MG63 (cell line): ENCODE measurements at regions not wholly inside any gene's neighbourhood (a gene's known extent, or its start where the extent isn't known, plus 50 kb on each side); places are given as distances from the start of the nearest gene placed in this dataset.
"Not testable (repeated sequence)": the region's sequence is repeated elsewhere in the genome, so short reads cannot be mapped to it uniquely, and the experiment has no call there.

Experiments used
- DNase-seq: peaks from one replicate; pipeline ENCODE4 v3.0.0-alpha.2; 2020
- H3K27me3 ChIP-seq: fragments of 250-450 bp; sonication (Bioruptor Pico); 2 replicates; pipeline ENCODE4 v1.5.1; 2020; ENCODE audit warnings: mild to moderate bottlenecking, moderate library complexity
- H3K36me3 ChIP-seq: fragments of 250-450 bp; sonication (Bioruptor Pico); 2 replicates; pipeline ENCODE4 v1.5.1; 2020; ENCODE audit warnings: mild to moderate bottlenecking, moderate library complexity
- H3K4me3 ChIP-seq: fragments of 250-450 bp; sonication (Bioruptor Pico); 2 replicates; pipeline ENCODE4 v1.5.1; 2020; ENCODE audit warnings: mild to moderate bottlenecking, moderate library complexity
- H3K9me3 ChIP-seq: fragments of 250-450 bp; sonication (Bioruptor Pico); 2 replicates; pipeline ENCODE4 v1.5.1; 2020; ENCODE audit warnings: mild to moderate bottlenecking, moderate library complexity

- H3K9me3 ChIP-seq: no peaks in the 10 kb centered on the region
- no peak for DNase-seq
- H3K36me3 ChIP-seq: no peaks in the 10 kb centered on the region
- no peak overlapping the region for H3K4me3 ChIP-seq
- H3K27me3 ChIP-seq: no peaks in the 10 kb centered on the region
These were observed 50.3 kb upstream of the ATP6AP2 start for GRCh38 chrX:40530509-40530908.

GRCh38 chrX:40527543-40527942 is 53.2 kb upstream of the ATP6AP2 start:
- DNase-seq: no peak
- no peaks in the 10 kb centered on the region for H3K9me3 ChIP-seq
- H3K27me3 ChIP-seq: no peaks in the 10 kb centered on the region
- no peak overlapping the region for H3K4me3 ChIP-seq
- no peaks in the 10 kb centered on the region for H3K36me3 ChIP-seq

- no peaks in the 10 kb centered on the region for H3K36me3 ChIP-seq
- no peaks in the 10 kb centered on the region for H3K9me3 ChIP-seq
- no peaks in the 10 kb centered on the region for H3K27me3 ChIP-seq
- no peak overlapping the region for H3K4me3 ChIP-seq
- no peak for DNase-seq
These were observed 54.4 kb upstream of the ATP6AP2 start for GRCh38 chrX:40526412-40526811.

- not testable (repeated sequence) for DNase-seq, H3K9me3 ChIP-seq, H3K36me3 ChIP-seq, H3K27me3 ChIP-seq, H3K4me3 ChIP-seq
These were observed 54.9 kb upstream of the ATP6AP2 start for GRCh38 chrX:40525901-40526300.

- H3K36me3 ChIP-seq: no peaks in the 10 kb centered on the region
- H3K9me3 ChIP-seq: no peaks in the 10 kb centered on the region
- H3K4me3 ChIP-seq: no peak overlapping the region
- DNase-seq: no peak
- H3K27me3 ChIP-seq: no peaks in the 10 kb centered on the region
These were observed 56.3 kb upstream of the ATP6AP2 start for GRCh38 chrX:40524423-40524822.

GRCh38 chrX:40523852-40524251 is 56.9 kb upstream of the ATP6AP2 start:
- Histone ChIP-seq H3K36me3 (no peaks in the 10 kb centered on the region), H3K9me3 (no peaks in the 10 kb centered on the region), H3K4me3 (no peak overlapping the region), H3K27me3 (no peaks in the 10 kb centered on the region)
- no peak for DNase-seq

GRCh38 chrX:40521868-40522450 is 58.8 kb upstream of the ATP6AP2 start:
- Histone ChIP-seq H3K27me3 (no peaks in the 10 kb centered on the region), H3K9me3 (no peaks in the 10 kb centered on the region), H3K4me3 (no peak overlapping the region), H3K36me3 (no peaks in the 10 kb centered on the region)
- no peak for DNase-seq

GRCh38 chrX:40514376-40514775 is 66.4 kb upstream of the ATP6AP2 start:
- no peak for DNase-seq
- H3K4me3 ChIP-seq: no peak overlapping the region
- no peaks in the 10 kb centered on the region for H3K36me3 ChIP-seq
- H3K27me3 ChIP-seq: no peaks in the 10 kb centered on the region
- no peaks in the 10 kb centered on the region for H3K9me3 ChIP-seq

- Histone ChIP-seq H3K27me3 (no peaks in the 10 kb centered on the region), H3K4me3 (no peak overlapping the region), H3K9me3 (no peaks in the 10 kb centered on the region), H3K36me3 (no peaks in the 10 kb centered on the region)
- no peak for DNase-seq
These were observed 66.9 kb upstream of the ATP6AP2 start for GRCh38 chrX:40513835-40514234.

- Histone ChIP-seq H3K36me3 (no peaks in the 10 kb centered on the region), H3K9me3 (no peaks in the 10 kb centered on the region), H3K4me3 (no peak overlapping the region), H3K27me3 (no peaks in the 10 kb centered on the region)
- DNase-seq: peak; percentile 66
These were observed 67.8 kb upstream of the ATP6AP2 start for GRCh38 chrX:40513012-40513411.

GRCh38 chrX:40511258-40511657 is 69.5 kb upstream of the ATP6AP2 start:
- no peaks in the 10 kb centered on the region for H3K36me3 ChIP-seq
- no peaks in the 10 kb centered on the region for H3K9me3 ChIP-seq
- no peak for DNase-seq
- H3K4me3 ChIP-seq: no peak overlapping the region
- H3K27me3 ChIP-seq: no peaks in the 10 kb centered on the region

- Histone ChIP-seq H3K4me3 (no peak overlapping the region), H3K36me3 (no peaks in the 10 kb centered on the region), H3K27me3 (no peaks in the 10 kb centered on the region), H3K9me3 (no peaks in the 10 kb centered on the region)
- no peak for DNase-seq
These were observed 72.2 kb upstream of the ATP6AP2 start for GRCh38 chrX:40508560-40508959.

GRCh38 chrX:40506201-40506985 is 74.4 kb upstream of the ATP6AP2 start:
- no peak overlapping the region for H3K4me3 ChIP-seq
- no peaks in the 10 kb centered on the region for H3K36me3 ChIP-seq
- H3K9me3 ChIP-seq: no peaks in the 10 kb centered on the region
- no peaks in the 10 kb centered on the region for H3K27me3 ChIP-seq
- peak; percentile 5 for DNase-seq

- Histone ChIP-seq H3K9me3 (no peaks in the 10 kb centered on the region), H3K36me3 (no peaks in the 10 kb centered on the region), H3K4me3 (no peak overlapping the region), H3K27me3 (no peaks in the 10 kb centered on the region)
- peak; percentile 77 for DNase-seq
These were observed 75.8 kb upstream of the ATP6AP2 start for GRCh38 chrX:40504801-40505605.

GRCh38 chrX:40503094-40503493 is 77.7 kb upstream of the ATP6AP2 start:
- Histone ChIP-seq H3K27me3 (no peaks in the 10 kb centered on the region), H3K9me3 (no peaks in the 10 kb centered on the region), H3K4me3 (no peak overlapping the region), H3K36me3 (no peaks in the 10 kb centered on the region)
- DNase-seq: no peak

GRCh38 chrX:40502688-40503087 is 78.1 kb upstream of the ATP6AP2 start:
- no peaks in the 10 kb centered on the region for H3K27me3 ChIP-seq
- DNase-seq: no peak
- H3K4me3 ChIP-seq: no peak overlapping the region
- no peaks in the 10 kb centered on the region for H3K36me3 ChIP-seq
- H3K9me3 ChIP-seq: no peaks in the 10 kb centered on the region

- Histone ChIP-seq H3K36me3 (no peaks in the 10 kb centered on the region), H3K27me3 (no peaks in the 10 kb centered on the region), H3K9me3 (no peaks in the 10 kb centered on the region), H3K4me3 (no peak overlapping the region)
- DNase-seq: no peak
These were observed 79.5 kb upstream of the ATP6AP2 start for GRCh38 chrX:40501164-40501855.
